Thyroid gland (tissue), 4 donors: ENCODE measurements at regions not wholly inside any gene's neighbourhood (a gene's known extent, or its start where the extent isn't known, plus 50 kb on each side); places are given as distances from the start of the nearest gene placed in this dataset.

Source experiments
- DNase-seq, 2 donors: peaks; one replicate each; pipeline ENCODE4 v3.0.0-alpha.2; 2019
- H3K27ac ChIP-seq, 3 donors: fragments of 200-600 bp; sonication (generic); 1 replicate in 2 of 3; 2 replicates in 1 of 3; pipeline ENCODE4 v1.5.1; 2016 to 2019; ENCODE audit warnings: mild to moderate bottlenecking in 1 of 3, moderate library complexity in 1 of 3
- H3K27me3 ChIP-seq: fragments of 200-600 bp; sonication (generic); one replicate; pipeline ENCODE4 v1.5.1; 2019
- H3K36me3 ChIP-seq, 2 donors: fragments of 200-600 bp; sonication (generic); one replicate each; pipeline ENCODE4 v1.5.1; 2016 to 2019
- H3K4me1 ChIP-seq, 2 donors: fragments of 200-600 bp; sonication (generic); one replicate each; pipeline ENCODE4 v1.5.1; 2017 to 2019
- H3K4me3 ChIP-seq, 3 donors: fragments of 200-600 bp; sonication (generic); replicated peaks in 1 of 3; 1 replicate in 2 of 3; 2 replicates in 1 of 3; pipeline ENCODE4 v1.5.1; 2016; ENCODE audit warnings: mild to moderate bottlenecking in 1 of 3
- H3K9me3 ChIP-seq: fragments of 200-600 bp; sonication (generic); one replicate; pipeline ENCODE4 v1.5.1; 2017
- CTCF ChIP-seq, 6 experiments: fragments of 200-600 bp in 3 of 6; fragments of 450-650 bp in 3 of 6; sonication (generic) in 3 of 6; IDR thresholded peaks; one replicate each; pipeline ENCODE4 v1.5.1; 2016 to 2019; ENCODE audit warnings: antibody characterized with exemption in 6 of 6, mild to moderate bottlenecking in 2 of 6, inconsistent platforms in 1 of 6, moderate library complexity in 1 of 6
- POLR2A ChIP-seq, 2 donors: fragments of 450-650 bp; IDR thresholded peaks; one replicate each; pipeline ENCODE4 v1.6.1; 2017; ENCODE audit warnings: antibody characterized with exemption in 2 of 2, mild to moderate bottlenecking in 2 of 2, moderate library complexity in 1 of 2
- WGBS, 2 donors: methylation state at CpG; one replicate each; pipeline ENCODE4 v1.1.5; 2017; 5-methylcytosine and 5-hydroxymethylcytosine counted together
- intact Hi-C: fragments of 100-400 bp; cut with DNase I; formaldehyde crosslinking; loops from one replicate; pipeline ENCODE4 v1.15.1; 2023

DNA sequence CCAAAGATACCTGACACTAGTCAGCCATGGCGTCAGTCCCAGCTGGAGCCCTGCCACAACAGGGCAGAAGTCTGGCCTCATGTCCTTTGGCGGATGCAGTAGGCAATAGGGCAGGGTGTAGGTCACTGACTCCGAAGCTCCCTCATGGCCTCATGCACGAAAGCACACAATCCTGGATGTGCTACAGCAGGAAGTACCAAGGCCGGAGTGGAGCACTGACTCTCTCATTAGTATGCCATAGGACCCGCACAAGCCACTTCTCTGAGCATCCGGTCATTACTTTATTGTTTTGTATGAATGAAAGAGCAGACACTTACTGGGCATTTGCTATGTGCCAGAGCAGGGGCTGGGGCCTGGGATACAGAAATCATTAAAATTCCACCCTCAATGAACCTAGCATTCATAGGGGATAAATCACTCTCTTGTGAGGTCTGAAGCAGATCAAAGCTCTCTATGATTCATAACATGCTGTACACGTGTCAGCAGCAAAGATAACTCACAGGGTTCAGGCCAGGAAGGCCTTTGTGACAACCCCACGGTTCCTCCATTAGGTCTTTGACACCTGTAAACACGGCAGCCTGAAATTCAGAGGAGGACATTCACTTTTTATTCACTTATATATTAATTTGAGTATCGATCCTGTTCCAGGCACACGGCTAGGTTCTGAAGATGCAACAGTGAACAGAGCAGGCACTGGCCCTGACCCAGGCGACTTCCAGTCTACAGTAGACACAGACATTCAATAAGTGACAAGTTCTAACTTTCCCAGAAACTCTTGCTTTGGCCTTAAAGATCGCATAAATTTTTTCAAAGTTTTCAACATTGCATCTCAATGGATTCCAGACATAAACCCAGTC is 357.9 kb upstream of the USP24 start:
- WGBS, 2 donors: 85 to 95% methylated on average over 13 to 14 of the region's 14 CpGs
- Histone ChIP-seq H3K36me3 (no peaks in the 10 kb centered on the region), H3K4me1 (peaks cover 3 to 9% of the 10 kb centered on the region in 2 donors), H3K4me3 (no peak overlapping the region), H3K27ac (no peak overlapping the region), H3K9me3 (no peaks in the 10 kb centered on the region), H3K27me3 (no peaks in the 10 kb centered on the region)
- DNase-seq: no peak
- TF ChIP-seq CTCF (IDR thresholded peaks at IDR 0.05) (no peak), POLR2A (IDR thresholded peaks at IDR 0.05) (no peak)
- intact Hi-C loops: no loop called here

- intact Hi-C loops: no loop called here
These were observed 356.6 kb upstream of the USP24 start for GRCh38 chr1:55571767-55572166.

DNA sequence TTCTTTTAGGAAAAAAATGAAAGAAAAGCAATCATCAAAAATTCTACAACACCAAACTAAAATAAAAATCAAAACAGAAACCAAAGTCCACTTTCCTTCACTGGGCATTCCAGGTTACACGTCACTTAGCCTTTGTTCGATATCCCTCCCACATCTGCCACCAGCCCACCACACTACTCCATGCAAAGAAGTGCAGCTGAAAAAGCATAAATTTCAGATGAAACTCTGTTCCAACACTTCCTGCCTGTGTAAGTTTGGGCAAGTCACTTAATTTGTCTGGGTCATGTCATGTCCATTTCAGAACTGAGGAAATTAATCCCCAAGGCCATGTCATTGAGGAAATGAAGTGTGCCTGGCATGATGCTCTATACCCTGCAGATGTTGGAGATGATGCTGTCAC is 354.3 kb upstream of the USP24 start:
- Histone ChIP-seq H3K27me3 (no peaks in the 10 kb centered on the region), H3K4me3 (no peak overlapping the region), H3K27ac (no peak overlapping the region), H3K4me1 (no peaks in the 10 kb centered on the region), H3K36me3 (no peaks in the 10 kb centered on the region), H3K9me3 (no peaks in the 10 kb centered on the region)
- WGBS, 2 donors: 86 to 88% methylated on average over 2 of the region's 2 CpGs
- intact Hi-C loops: no loop called here
- TF ChIP-seq POLR2A (IDR thresholded peaks at IDR 0.05) (no peak), CTCF (IDR thresholded peaks at IDR 0.05) (no peak)
- DNase-seq: no peak

More at GRCh38 chr1:55571767-55572166, 356.6 kb upstream of the USP24 start:
- no peaks in the 10 kb centered on the region for H3K27me3 ChIP-seq
- no peaks in the 10 kb centered on the region for H3K9me3 ChIP-seq
- 95 to 97% methylated on average over 3 of the region's 3 CpGs for WGBS, 2 donors
- DNase-seq: no peak
- no peak for TF ChIP-seq POLR2A (IDR thresholded peaks at IDR 0.05)
- no peak for TF ChIP-seq CTCF (IDR thresholded peaks at IDR 0.05)
- no peak overlapping the region for H3K27ac ChIP-seq
- H3K36me3 ChIP-seq: no peaks in the 10 kb centered on the region
- H3K4me1 ChIP-seq: peaks cover 3 to 9% of the 10 kb centered on the region in 2 donors
- H3K4me3 ChIP-seq: no peak overlapping the region

DNA sequence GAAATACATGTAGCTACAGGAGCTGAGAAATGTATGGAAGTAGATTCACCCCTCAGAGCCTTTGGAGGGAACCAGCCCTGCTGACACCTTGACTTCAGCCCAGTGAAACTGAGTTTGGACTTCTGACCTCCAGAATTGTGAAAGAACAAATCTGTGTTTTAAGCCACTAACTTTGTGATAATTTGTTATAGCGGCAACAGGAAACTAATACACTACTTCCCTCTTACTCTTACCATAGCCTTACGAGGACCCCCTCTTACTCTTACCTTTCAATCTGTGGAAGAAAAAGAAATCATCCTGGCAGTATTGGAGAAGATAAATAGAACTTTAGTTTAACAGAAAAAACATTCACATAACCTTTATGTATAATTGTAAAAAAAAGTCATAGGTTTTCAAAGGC is 353.6 kb upstream of the USP24 start:
- H3K27me3 ChIP-seq: no peaks in the 10 kb centered on the region
- H3K36me3 ChIP-seq: no peaks in the 10 kb centered on the region
- no peaks in the 10 kb centered on the region for H3K4me1 ChIP-seq
- H3K4me3 ChIP-seq: no peak overlapping the region
- WGBS, 2 donors: 93 to 97% methylated on average over 2 of the region's 2 CpGs
- TF ChIP-seq CTCF (IDR thresholded peaks at IDR 0.05) (no peak), POLR2A (IDR thresholded peaks at IDR 0.05) (no peak)
- intact Hi-C loops: no loop called here
- no peak for DNase-seq
- no peaks in the 10 kb centered on the region for H3K9me3 ChIP-seq
- no peak overlapping the region for H3K27ac ChIP-seq

DNA sequence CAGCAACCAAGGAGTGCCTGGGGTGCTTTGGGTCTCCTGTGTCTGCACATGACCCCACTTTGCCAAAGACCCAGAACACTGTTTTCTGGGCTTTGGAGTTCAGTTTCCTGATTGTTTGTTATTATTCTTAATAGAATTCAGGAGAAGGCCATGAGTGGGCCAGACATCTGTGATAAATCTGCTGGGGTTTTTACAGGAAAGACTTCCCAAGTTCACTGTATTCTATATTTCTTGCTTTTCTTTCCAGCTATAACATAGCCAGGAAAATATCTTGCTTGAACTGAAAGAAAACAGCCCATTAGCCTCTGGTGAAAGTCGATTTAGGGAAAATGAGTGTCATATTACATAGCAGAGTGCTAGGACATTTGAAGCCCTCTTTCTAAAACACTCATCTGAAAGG is 345.1 kb upstream of the USP24 start:
- Histone ChIP-seq H3K4me1 (peaks cover 13 to 20% of the 10 kb centered on the region in 2 donors), H3K27me3 (no peaks in the 10 kb centered on the region), H3K4me3 (no peak overlapping the region), H3K9me3 (no peaks in the 10 kb centered on the region), H3K36me3 (no peaks in the 10 kb centered on the region), H3K27ac (no peak overlapping the region)
- intact Hi-C loops: no loop called here
- no peak for DNase-seq
- WGBS, 2 donors: 18 to 22% methylated on average over 1 of the region's 1 CpG
- no peak for TF ChIP-seq CTCF (IDR thresholded peaks at IDR 0.05)
- no peak for TF ChIP-seq POLR2A (IDR thresholded peaks at IDR 0.05)
